ENCODE measurements at regions not wholly inside any gene's neighbourhood (a gene's known extent, or its start where the extent isn't known, plus 50 kb on each side); places are given as distances from the start of the nearest gene placed in this dataset.
"Not testable (repeated sequence)": the region's sequence is repeated elsewhere in the genome, so short reads cannot be mapped to it uniquely, and the experiment has no call there.

DNA sequence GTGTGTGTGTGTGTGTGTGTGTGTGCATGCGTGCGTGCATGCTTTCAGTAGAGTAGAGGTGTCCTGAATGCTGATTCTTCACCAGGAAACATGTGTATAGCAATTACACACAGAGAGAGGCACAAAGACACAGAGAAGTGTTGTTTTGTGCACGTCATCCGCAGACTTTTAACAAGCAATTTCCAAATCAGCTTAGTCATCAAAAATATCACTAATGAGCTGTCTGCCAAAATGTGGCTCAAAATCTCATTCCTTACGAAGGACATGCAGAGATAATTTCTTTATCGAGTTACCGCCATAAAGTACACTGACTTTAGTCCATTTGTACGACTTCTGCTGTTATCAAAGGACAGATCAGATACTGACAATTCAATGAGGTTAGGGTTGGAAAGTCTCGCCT lies 274.9 kb upstream of the RARB start:
- no peak for DNase-seq (ENCODE audit: low spot score)

DNA sequence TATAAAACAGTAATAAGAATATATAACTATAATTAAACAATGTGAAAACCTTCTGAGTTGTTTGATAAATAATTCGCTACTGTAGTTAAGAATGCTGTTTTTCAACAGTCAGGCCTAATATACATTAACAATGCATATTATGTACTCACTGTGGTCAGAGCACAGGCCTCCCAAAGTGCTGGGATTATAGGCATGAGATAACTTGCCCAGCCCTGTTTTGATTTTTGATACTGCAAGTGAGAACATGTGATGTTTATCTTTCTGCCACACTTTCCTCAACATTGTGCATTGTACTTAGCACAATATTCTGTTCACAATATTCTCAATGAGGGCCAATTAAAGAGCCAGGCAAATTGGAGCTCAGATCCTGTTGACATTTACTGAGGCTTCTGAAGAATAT lies 274.5 kb upstream of the RARB start:
- no peak for DNase-seq (ENCODE audit: low spot score)

DNA sequence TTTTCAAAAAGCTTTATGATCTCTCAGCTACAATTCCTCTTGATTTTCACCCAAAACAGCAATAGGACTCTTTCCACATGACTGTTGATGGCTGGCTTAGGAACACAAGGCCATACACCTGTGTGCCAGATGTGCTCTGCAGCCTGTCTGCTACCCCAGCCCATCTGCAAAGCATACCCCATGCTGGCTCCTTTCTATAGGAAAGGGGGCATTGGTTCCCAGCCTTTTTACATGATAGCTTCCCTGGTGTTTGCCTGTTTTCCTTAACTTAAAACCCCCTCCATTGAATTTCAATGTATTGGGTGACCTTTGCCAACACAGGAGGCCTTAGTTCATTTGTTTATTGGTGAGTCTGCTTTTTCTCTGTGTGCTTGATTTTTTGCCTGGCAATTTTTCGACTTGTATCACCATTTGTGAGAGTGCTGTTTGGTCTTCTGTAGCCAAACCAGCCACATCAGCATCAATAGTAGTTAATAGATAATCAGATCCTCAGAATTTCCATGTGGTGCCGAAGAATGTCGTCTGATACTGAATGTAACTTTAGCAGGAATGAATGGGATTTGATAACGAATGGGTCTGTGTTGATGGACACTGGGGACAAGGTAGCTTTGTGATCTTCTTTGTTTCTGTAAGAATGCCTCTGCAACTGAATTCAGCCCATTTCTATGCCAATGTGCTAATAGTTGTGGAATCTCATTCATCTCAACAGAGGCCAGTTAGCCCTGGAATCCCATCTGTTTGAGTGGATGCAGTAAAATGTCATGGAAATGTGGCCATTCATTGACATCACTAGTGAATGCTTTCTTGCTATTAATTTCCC lies 272.2 kb upstream of the RARB start:
- DNase-seq (ENCODE audit: low spot score), result no peak

DNA sequence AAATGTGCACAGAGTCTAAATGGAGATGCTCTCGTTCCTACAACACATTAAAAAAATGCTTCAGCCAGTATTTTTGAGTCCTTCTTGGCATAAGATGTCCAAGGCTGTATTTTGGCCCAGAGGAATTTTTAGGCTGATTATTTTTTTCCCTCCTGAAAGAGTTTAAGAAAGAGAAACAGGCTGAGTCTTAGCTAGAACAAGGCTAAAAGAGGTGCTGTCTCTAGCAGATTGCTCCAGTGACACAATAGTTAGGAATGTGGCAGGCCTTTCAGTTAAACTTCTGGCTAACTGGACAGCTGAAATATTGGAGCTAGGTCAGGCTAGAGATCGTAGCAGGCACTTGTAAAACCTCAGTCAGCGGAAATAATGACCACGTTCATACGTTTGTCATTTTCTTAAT lies 271.4 kb upstream of the RARB start:
- DNase-seq (ENCODE audit: low spot score), result no peak

- DNase-seq (ENCODE audit: low spot score), result no peak
These were observed 262.8 kb upstream of the RARB start for GRCh38 chr3:25165306-25165705.

- DNase-seq (ENCODE audit: low spot score), result no peak
These were observed 262.0 kb upstream of the RARB start for GRCh38 chr3:25166016-25166415.

- DNase-seq (ENCODE audit: low spot score), result no peak
These were observed 258.9 kb upstream of the RARB start for GRCh38 chr3:25169151-25169550.

DNA sequence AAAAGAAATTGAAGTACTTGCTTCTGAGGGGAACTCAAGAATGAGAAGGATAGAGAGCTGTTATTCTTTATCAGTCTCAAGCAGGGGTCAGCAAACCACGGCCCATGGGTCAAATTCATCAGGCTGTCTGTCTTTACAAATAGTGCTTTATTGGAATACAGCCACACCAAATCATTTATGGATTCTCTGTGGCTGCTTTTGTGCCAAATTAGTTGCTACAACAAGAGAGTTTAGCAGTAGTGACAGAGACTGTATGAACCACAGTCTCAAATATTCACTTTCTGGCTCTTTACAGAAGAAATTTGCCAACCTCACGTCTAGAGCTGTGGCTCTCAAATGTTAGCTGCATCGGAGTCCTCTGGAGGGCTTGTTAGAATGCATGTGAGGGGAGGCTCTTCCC lies 258.0 kb upstream of the RARB start:
- no peak for DNase-seq (ENCODE audit: low spot score)

GRCh38 chr3:25171118-25171807 lies 256.8 kb upstream of the RARB start:
- DNase-seq (ENCODE audit: low spot score), result no peak

DNA sequence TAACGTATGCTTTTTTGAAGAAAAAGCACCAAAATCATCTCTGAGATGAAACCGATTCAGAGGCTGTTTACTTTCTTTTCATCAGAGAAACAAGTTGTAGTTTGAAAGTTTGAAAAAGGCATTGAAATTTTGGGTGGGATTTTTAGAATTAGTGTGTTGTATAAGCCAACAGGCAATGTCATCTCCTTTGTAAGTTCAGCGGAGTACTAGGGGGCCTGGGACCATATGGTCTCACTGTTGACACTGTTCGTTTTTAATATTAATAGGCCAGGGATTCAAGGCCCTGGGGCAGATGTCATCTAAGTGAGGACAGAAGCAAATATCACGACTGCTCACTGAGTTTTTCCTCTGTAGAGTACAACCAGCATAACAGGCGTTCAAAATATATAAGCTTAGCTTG lies 256.2 kb upstream of the RARB start:
- no peak for DNase-seq (ENCODE audit: low spot score)

DNA sequence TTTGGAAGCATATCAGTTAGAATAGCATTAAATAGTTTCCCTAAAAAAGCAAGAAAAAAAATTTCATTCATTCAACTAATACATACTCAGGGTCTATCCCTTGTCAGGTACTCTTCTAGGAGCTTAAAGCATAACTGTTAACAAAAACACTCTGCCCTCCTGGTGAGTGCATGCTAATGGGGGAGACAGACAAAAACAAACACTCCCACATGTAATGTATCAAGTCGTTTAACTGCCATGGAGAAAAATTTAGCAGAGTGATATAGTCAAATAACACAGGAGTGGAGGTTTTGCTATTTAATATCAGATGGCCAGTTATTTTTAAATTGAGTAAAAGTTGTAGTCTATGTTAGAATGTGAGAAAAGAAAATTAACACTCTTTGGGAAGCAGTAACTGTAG lies 254.5 kb upstream of the RARB start:
- DNase-seq (ENCODE audit: low spot score), result no peak

DNA sequence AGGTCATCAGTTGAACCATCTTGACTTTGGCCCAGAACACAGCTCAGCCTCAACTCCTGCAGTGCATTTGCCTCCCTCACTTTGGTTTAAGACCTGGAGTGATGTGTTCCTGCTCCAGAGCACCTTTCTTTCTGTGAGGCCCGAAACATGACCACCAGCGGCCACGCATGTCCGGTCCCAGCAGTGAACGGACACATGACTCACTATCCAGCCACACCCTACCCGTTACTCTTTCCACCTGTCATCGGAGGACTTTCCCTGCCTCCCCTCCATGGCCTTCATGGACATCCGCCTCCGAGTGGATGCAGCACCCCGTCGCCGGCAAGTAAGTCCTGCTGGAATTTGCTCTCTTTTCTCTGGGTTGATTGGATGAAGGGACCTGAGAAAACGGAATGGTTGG lies 253.8 kb upstream of the RARB start:
- DNase-seq (ENCODE audit: low spot score), result no peak

DNA sequence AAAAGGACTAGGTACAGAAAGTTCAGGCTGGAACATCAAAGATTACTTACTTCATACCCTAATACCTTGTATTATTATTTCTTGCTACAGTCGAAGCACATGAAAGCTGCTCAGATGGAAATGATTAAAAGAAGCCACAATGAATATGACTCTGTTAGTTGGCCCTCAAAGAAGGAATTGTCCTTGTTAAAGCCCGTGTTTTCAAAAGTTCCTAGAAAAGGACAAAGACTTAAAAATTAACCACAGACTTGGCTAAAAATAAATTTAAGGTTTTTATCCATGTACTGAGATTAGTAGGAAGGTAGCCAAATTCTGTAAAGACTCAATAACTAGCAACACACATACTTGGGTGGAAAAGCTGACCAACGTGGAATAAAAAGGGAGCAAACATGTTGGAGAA lies 251.0 kb upstream of the RARB start:
- no peak for DNase-seq (ENCODE audit: low spot score)

GRCh38 chr3:25178672-25179071 lies 249.4 kb upstream of the RARB start:
- no peak for DNase-seq (ENCODE audit: low spot score)

- no peak for DNase-seq (ENCODE audit: low spot score)
These were observed 247.0 kb upstream of the RARB start for GRCh38 chr3:25181096-25181495.

DNA sequence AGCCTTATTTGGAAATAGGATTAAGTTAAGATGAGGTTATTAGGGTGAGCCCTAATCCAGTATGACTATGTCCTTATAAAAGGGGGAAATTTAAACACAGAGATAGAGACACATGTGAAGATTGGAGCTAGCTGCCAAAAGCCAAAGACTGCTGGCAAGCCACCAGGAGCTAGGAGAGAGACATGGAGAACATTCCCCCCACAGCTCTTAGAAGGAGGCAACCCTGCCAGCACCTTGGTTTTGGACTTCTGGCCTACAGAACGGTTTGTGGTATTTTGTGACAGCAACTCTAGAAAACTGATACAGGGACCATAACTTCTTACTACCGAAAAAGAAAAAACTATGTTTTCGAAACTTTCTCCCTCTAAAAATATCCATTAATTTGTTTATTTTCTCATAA lies 245.3 kb upstream of the RARB start:
- no peak for DNase-seq (ENCODE audit: low spot score)

- DNase-seq (ENCODE audit: low spot score), result no peak
These were observed 243.3 kb upstream of the RARB start for GRCh38 chr3:25184641-25185250.

DNA sequence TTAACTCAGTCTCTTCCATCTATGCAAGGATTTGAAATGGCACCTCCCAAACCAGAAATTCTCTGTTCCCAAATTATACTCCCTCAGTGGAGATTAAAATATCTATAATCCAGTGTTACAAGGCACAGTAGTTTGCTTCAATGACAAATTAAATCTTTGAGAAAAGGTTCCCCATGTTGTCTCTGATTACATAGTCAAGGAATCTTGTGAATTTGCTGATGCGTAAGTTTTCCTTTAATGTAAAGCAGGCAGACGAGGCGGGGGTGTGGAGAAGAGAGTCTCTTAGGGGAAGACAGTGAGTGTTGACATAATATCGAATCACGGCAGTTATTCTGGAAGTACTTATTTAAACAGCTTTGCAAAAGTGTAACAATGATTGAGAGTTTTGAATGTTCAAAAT lies 236.4 kb upstream of the RARB start:
- DNase-seq (ENCODE audit: low spot score), result no peak

DNA sequence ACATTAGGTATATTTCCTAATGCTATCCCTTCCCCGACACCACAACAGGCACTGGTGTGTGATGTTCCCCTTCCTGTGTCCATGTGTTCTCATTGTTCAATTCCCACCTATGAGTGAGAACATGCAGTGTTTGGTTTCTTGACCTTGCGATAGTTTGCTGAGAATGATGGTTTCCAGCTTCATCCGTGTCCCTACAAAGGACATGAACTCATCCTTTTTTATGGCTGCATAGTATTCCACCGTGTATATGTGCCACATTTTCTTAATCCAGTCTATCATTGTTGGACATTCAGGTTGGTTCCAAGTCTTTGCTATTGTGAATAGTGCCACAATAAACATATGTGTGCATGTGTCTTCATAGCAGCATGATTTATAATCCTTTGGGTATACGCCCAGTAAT lies 228.5 kb upstream of the RARB start:
- not testable (repeated sequence) for DNase-seq (ENCODE audit: low spot score)

DNA sequence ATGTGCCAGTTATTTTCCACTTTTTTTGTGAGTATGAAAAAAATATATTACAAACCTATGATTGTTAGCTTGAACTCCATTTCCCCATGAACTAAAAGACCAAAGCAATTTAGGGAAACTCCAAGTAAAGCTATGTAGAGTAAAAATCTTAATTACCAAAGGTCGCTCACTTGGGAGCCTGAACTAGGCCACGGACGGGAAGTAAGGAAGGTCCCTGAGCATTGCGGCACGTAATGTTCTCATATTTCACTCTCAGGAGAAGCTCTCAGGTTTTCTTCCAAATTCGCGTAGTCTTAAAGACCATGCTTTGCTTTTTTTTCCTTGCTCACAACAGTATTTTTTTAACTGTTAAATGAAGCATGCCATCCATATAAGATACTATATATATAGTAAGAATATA lies 215.3 kb upstream of the RARB start:
- no peak for DNase-seq (ENCODE audit: low spot score)

DNA sequence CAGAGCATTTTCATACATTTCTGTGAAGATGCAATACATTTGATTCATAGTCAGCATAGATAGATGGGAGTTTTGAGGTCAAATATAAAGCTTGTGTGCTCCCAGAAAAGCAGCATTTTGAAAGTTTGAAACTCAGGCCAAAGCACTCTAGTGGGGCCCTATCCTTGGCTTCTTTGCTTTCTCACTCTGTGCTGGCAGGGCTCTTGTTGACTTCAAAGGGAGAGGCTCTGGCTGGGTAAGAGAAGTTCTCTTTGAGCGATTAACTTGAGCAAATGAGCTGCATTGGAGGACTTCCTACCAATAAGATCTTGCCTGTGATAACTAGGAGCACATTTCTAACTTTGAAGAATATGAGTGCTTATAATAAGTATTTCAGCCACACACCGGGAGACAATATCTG lies 214.0 kb upstream of the RARB start:
- DNase-seq (ENCODE audit: low spot score), result no peak

DNA sequence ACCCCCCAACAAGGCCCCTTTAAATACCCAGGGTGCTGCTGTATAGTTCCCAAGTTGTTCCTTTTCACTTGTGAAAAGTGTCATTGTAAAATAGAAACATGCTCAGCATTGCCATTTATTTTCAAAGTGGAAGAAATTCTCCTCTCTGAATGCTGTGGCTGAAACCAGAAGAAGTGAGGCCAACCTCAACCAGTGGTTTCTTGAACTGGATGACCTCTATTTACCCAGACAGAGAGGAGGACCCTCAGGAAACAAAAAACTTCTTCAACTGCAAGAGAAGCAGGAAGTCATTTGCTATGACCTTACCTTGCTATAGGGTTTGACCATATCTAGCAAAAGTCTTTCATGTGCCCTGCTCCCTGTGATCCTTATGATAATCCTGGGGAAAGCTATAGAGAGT lies 209.7 kb upstream of the RARB start:
- DNase-seq (ENCODE audit: low spot score), result no peak

GRCh38 chr3:25226747-25227146 lies 201.3 kb upstream of the RARB start:
- no peak for DNase-seq (ENCODE audit: low spot score)

Data from HuH-7.5 (cell line).